NCI-H1694 (cell line): ENCODE measurements at regions not wholly inside any gene's neighbourhood (a gene's known extent, or its start where the extent isn't known, plus 50 kb on each side); places are given as distances from the start of the nearest gene placed in this dataset.
"Not testable (repeated sequence)": the region's sequence is repeated elsewhere in the genome, so short reads cannot be mapped to it uniquely, and the experiment has no call there.

Experiments used
- DNase-seq: peaks from one replicate; lab custom pipeline; 2025; lab: John Stamatoyannopoulos, UW

- no peak for DNase-seq
These were observed 1398.0 kb upstream of the NXPH2 start for GRCh38 chr2:140178234-140178633.

DNA sequence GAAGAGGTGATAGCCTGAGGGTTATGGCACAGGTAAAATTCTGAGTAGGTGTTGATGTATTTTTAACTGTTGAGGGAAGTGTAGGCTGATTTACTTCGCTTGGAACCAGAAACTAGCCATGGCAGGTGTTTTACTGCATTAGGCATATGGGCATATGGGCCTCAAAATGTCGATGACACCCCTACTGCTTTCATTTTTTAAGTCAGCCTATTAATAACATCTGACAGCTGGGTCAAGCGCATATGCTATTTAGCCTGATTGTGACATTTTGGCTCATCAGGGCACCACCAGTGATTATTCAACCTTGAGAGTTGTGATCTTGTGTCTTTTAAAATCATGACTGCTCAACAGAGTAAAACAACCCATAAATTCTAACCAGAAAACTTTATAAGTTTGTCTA lies 1396.9 kb upstream of the NXPH2 start:
- DNase-seq, result no peak

DNA sequence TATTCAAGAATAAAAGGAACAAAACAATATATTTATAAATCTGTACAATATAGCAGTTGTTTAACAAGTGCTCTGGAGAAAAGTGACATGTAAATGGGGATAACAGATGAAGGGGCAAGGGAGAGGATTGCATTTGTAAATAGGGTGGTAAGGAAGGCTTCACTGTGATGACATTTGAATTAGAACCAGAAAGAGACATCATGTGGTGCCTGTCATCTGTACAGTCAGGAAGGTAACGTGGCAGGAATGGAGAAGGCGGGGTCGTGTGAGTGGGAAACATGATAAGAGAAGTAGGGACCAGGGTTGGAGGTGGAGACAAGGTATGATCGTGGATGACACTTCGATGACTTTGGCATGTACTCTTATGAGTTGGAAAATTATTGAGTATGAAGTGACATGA lies 1393.6 kb upstream of the NXPH2 start:
- DNase-seq, result no peak

GRCh38 chr2:140164449-140164848 lies 1384.3 kb upstream of the NXPH2 start:
- DNase-seq, result no peak

- no peak for DNase-seq
These were observed 1378.1 kb upstream of the NXPH2 start for GRCh38 chr2:140158259-140158658.

DNA sequence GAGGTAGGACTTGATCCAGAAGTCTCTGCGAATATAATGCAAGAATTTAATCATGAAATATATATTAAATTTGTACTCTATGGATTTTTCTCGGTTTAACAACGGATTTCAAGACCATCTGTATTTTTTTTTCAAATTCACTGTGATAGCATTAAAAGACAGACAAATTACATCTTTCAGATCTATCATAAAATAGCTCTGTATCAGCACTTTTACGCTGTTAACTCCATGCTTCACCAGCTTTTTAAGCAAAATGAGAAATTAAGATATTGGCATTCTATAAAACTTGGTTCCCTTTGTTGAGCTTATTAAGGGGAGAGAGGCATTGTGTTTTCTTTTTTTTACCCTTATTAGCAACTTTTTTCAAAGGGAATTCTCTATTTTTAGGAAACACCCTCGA lies 1377.6 kb upstream of the NXPH2 start:
- no peak for DNase-seq

- no peak for DNase-seq
These were observed 1374.5 kb upstream of the NXPH2 start for GRCh38 chr2:140154706-140155105.

DNA sequence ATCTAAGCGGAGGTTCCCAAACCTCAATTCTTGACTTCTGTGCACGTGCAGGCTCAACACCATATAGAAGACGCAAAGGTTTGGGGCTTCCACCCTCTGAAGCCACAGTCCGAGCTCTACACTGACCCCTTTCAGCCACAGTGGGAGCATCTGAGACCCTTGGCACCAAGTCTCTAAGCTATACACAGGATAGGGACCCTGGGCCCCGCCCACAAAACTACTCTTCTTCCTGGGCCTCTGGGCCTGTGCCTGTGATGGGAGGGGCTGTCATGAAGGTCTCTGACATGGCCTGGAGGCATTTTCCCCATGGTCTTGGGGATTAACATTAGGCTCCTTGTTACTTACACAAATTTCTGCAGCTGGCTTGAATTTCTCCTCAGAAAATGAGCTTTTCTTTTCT lies 1374.1 kb upstream of the NXPH2 start:
- DNase-seq, result no peak

- DNase-seq, result no peak
These were observed 1364.4 kb upstream of the NXPH2 start for GRCh38 chr2:140144611-140145010.

- DNase-seq, result no peak
These were observed 1358.5 kb upstream of the NXPH2 start for GRCh38 chr2:140138736-140139135.

DNA sequence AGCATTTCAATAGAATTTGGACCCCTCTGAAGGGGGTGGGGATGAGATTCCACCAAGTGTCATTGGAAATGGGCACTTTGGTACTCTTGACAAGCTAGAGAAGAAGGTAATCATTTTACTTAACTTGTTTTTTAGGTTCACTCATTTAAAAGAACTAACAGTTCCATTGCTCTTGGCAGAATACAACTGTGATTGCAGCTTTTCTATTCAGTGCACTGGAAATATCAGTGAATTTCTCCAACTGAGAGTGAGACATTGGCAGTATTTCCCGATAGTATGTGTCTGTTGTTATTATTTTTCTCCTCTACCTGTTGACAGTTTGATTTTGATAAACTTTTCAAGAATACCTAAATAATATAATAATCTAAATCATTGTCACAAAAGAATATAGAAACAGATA lies 1356.7 kb upstream of the NXPH2 start:
- DNase-seq, result no peak

DNA sequence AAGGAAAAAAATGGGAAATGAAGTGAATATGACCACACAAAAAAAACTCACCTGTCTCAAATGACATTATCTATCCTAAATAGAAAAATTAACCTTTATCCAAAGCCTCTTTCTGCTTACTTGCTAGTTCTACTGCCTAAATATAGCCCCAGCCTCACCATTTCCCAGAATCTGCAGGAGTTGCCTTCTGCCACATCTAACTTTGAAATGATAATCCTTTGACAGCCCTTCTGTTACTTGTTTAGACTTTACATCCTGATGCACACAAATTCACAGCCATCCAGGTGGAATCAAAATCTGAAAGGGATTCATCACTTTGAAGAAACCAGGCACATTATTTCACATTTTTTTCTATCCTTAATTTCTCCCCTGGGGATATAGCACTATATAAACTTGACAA lies 1356.2 kb upstream of the NXPH2 start:
- DNase-seq, result no peak

- no peak for DNase-seq
These were observed 1348.7 kb upstream of the NXPH2 start for GRCh38 chr2:140128909-140129308.

GRCh38 chr2:140122001-140122400 lies 1341.8 kb upstream of the NXPH2 start:
- no peak for DNase-seq

GRCh38 chr2:140117386-140117785 lies 1337.2 kb upstream of the NXPH2 start:
- no peak for DNase-seq

- no peak for DNase-seq
These were observed 1328.7 kb upstream of the NXPH2 start for GRCh38 chr2:140108706-140109475.

GRCh38 chr2:140091926-140092325 lies 1311.7 kb upstream of the NXPH2 start:
- no peak for DNase-seq

DNA sequence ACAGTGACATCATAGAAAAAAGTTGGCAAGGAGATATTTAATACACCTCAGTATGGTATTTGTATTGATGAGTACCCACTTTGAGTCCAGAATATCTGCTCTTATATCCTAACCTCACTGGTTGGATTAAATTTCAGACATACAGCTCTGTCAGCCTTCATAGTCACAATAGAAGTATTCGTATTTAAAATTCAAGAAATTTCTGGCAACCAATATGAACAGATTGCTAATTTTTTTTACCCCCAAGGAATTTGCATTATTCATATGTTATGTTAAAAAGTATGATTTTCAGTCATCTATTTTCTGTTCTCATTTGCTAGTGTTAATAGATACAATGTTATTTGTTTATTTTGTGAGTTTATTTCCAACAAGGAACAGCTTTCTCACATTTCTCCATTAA lies 1306.8 kb upstream of the NXPH2 start:
- no peak for DNase-seq

DNA sequence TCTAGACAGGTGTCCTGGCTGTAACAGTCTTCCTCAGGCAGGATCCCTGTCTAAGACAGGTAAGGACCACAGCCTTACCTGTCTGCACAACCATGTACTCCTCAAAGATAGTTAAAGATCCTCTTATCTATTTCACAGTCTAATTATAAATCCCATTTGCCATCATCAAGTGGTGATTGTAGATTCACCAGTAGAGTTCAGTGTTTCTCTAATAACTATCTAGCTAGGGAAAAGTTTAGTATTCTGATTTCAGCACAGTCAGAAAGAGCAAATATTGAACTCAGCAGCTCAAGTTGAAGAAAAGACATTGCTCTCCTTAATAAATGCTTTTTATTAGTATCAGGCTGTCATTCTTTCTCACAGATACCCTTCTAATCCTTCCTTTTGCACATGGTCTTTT lies 1305.5 kb upstream of the NXPH2 start:
- no peak for DNase-seq

DNA sequence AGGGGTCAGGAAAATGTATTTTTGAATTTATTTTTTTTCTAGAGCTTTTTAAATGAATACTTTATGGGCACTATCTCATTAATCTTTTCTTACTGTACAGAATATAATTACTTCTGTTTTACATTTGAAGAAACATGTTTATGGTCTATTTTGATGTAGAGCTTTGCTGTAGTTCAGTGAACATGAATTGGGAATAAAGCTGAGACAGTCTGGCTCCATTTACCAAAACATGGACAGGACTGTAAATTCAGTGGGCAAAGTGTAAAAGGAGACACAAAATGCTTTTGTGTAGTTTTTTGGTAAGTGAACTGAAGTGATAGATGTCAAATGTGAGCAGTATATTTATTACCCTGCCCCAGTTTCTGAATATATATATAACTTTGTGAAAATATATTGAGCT lies 1298.8 kb upstream of the NXPH2 start:
- no peak for DNase-seq

DNA sequence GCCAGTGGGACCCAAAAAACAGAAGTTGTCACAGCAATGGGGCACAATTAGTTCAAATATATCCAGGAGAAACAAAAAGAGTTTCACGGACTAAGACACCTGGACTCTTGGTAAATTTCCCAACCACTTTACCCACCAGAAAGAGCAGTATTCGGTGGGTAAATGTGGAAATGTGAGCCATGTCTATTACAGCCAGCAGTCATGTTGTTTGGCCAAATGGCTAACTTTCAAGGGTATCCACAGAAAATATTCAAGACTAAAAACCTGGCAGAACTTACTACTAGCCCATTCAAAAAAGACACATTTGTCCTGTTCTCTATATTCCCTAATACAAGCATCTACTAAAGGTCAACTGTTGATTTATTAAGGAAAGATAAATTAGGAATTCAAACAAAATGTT lies 1296.0 kb upstream of the NXPH2 start:
- no peak for DNase-seq

GRCh38 chr2:140073763-140074162 lies 1293.6 kb upstream of the NXPH2 start:
- not testable (repeated sequence) for DNase-seq

GRCh38 chr2:140067661-140068060 lies 1287.5 kb upstream of the NXPH2 start:
- DNase-seq, result no peak

- no peak for DNase-seq
These were observed 1284.1 kb upstream of the NXPH2 start for GRCh38 chr2:140064243-140064642.
